H9 (cell line): ENCODE measurements at regions not wholly inside any gene's neighbourhood (a gene's known extent, or its start where the extent isn't known, plus 50 kb on each side); places are given as distances from the start of the nearest gene placed in this dataset.

Experiments
- DNase-seq: peaks from one replicate; pipeline ENCODE4 v3.0.0-alpha.2; 2017
- H2AFZ ChIP-seq: one replicate; pipeline ENCODE4 v1.6.1; 2013; ENCODE audit warnings: mild to moderate bottlenecking, low read length, control low read depth, moderate library complexity
- H2AK5ac ChIP-seq: 2 replicates; pipeline ENCODE4 v1.6.1; 2013; ENCODE audit warnings: low read length, control low read depth, mixed read lengths; ENCODE audit not compliant: insufficient read length
- H2BK120ac ChIP-seq: one replicate; pipeline ENCODE4 v1.6.1; 2013; ENCODE audit warnings: low read depth, mild to moderate bottlenecking, low read length, control low read depth, inconsistent platforms; ENCODE audit not compliant: poor library complexity, severe bottlenecking
- H2BK12ac ChIP-seq: 2 replicates; pipeline ENCODE4 v1.6.1; 2013; ENCODE audit warnings: low read length, control low read depth, mixed read lengths, low read depth; ENCODE audit not compliant: insufficient read length
- H2BK15ac ChIP-seq: 2 replicates; pipeline ENCODE4 v1.6.1; 2013; ENCODE audit warnings: low read depth, low read length, control low read depth
- H2BK20ac ChIP-seq: one replicate; pipeline ENCODE4 v1.6.1; 2013; ENCODE audit warnings: low read depth, mild to moderate bottlenecking, low read length, control low read depth, inconsistent platforms; ENCODE audit not compliant: poor library complexity, severe bottlenecking
- H2BK5ac ChIP-seq: 2 replicates; pipeline ENCODE4 v1.6.1; 2013; ENCODE audit warnings: low read length, control low read depth, mixed read lengths; ENCODE audit not compliant: insufficient read length
- H3K14ac ChIP-seq: 2 replicates; pipeline ENCODE4 v1.6.1; 2013; ENCODE audit warnings: low read length, control low read depth; ENCODE audit not compliant: insufficient read depth
- H3K18ac ChIP-seq: 2 replicates; pipeline ENCODE4 v1.6.1; 2013; ENCODE audit warnings: low read depth, mild to moderate bottlenecking, mixed read lengths, low read length, control low read depth; ENCODE audit not compliant: insufficient read length
- H3K23ac ChIP-seq: 2 replicates; pipeline ENCODE4 v1.6.1; 2013; ENCODE audit warnings: low read length, control low read depth, mixed read lengths, low read depth; ENCODE audit not compliant: insufficient read length
- H3K23me2 ChIP-seq: 2 replicates; pipeline ENCODE4 v1.6.1; 2013; ENCODE audit warnings: low read depth, mild to moderate bottlenecking, mixed read lengths, low read length, control low read depth; ENCODE audit not compliant: insufficient read length, poor library complexity, severe bottlenecking
- H3K27ac ChIP-seq: 2 replicates; pipeline ENCODE4 v1.5.1; 2013; ENCODE audit warnings: low read length, control low read depth, mixed read lengths, low read depth; ENCODE audit not compliant: insufficient read length
- H3K27me3 ChIP-seq: 2 replicates; pipeline ENCODE4 v1.6.1; 2013; ENCODE audit warnings: low read length, control low read depth, inconsistent platforms; ENCODE audit not compliant: insufficient read depth
- H3K4ac ChIP-seq: 2 replicates; pipeline ENCODE4 v1.6.1; 2013; ENCODE audit warnings: low read depth, mild to moderate bottlenecking, control low read depth, inconsistent platforms, low read length, moderate library complexity
- H3K4me1 ChIP-seq: 2 replicates; pipeline ENCODE4 v1.6.1; 2013; ENCODE audit warnings: low read length, control low read depth, inconsistent platforms; ENCODE audit not compliant: insufficient read depth
- H3K4me2 ChIP-seq: 2 replicates; pipeline ENCODE4 v1.6.1; 2013; ENCODE audit warnings: low read length, control low read depth, mixed read lengths; ENCODE audit not compliant: insufficient read length, insufficient read depth
- H3K56ac ChIP-seq: 2 replicates; pipeline ENCODE4 v1.6.1; 2013; ENCODE audit warnings: low read depth, mild to moderate bottlenecking, mixed read lengths, low read length, control low read depth; ENCODE audit not compliant: insufficient read length
- H3K79me1 ChIP-seq: 2 replicates; pipeline ENCODE4 v1.6.1; 2013; ENCODE audit warnings: low read depth, mild to moderate bottlenecking, moderate library complexity, low read length, control low read depth, inconsistent platforms; ENCODE audit not compliant: insufficient read depth, poor library complexity, severe bottlenecking
- H3K79me2 ChIP-seq: 2 replicates; pipeline ENCODE4 v1.6.1; 2013; ENCODE audit warnings: low read length, control low read depth, inconsistent platforms; ENCODE audit not compliant: insufficient read depth
- H3K9ac ChIP-seq: 2 replicates; pipeline ENCODE4 v1.6.1; 2013; ENCODE audit warnings: low read length, control low read depth, mixed read lengths; ENCODE audit not compliant: insufficient read length; ENCODE audit errors: extremely low read depth
- H3K9me3 ChIP-seq: one replicate; pipeline ENCODE4 v1.6.1; 2013; ENCODE audit warnings: low read depth, low read length, inconsistent platforms; ENCODE audit not compliant: control insufficient read depth
- H3T11ph ChIP-seq: one replicate; pipeline ENCODE4 v1.6.1; 2013; ENCODE audit warnings: mild to moderate bottlenecking, low read length, control low read depth, inconsistent platforms
- H4K20me1 ChIP-seq: one replicate; pipeline ENCODE4 v1.6.1; 2013; ENCODE audit not compliant: control insufficient read depth, insufficient read length, insufficient read depth
- H4K5ac ChIP-seq: 2 replicates; pipeline ENCODE4 v1.6.1; 2013; ENCODE audit warnings: low read depth, mild to moderate bottlenecking, mixed read lengths, low read length, control low read depth; ENCODE audit not compliant: insufficient read length
- H4K8ac ChIP-seq: replicated peaks from 2 replicates; pipeline ENCODE4 v1.6.1; 2013; ENCODE audit warnings: low read length, control low read depth, mixed read lengths, low read depth; ENCODE audit not compliant: insufficient read length
- H4K91ac ChIP-seq: 2 replicates; pipeline ENCODE4 v1.6.1; 2013; ENCODE audit warnings: low read depth, mild to moderate bottlenecking, moderate library complexity, mixed read lengths, low read length, control low read depth; ENCODE audit not compliant: insufficient read length
- H3K27ac Mint-ChIP-seq, 3 experiments: 2 replicates in 2 of 3; 3 replicates in 1 of 3; pipeline ENCODE4 v1.8.0; 2020 to 2021; ENCODE audit warnings: mixed read lengths in 3 of 3, mild to moderate bottlenecking in 1 of 3, moderate library complexity in 1 of 3
- H3K27me3 Mint-ChIP-seq: 2 replicates; pipeline ENCODE4 v1.8.0; 2021; ENCODE audit warnings: low read depth, mild to moderate bottlenecking, moderate library complexity, mixed read lengths
- H3K36me3 Mint-ChIP-seq, 3 experiments: 2 replicates in 2 of 3; 3 replicates in 1 of 3; pipeline ENCODE4 v1.8.0; 2020 to 2021; ENCODE audit warnings: low read depth in 3 of 3, mixed read lengths in 3 of 3; ENCODE audit not compliant: insufficient read depth in 1 of 3
- H3K4me1 Mint-ChIP-seq, 2 experiments: 2 replicates each; pipeline ENCODE4 v1.8.0; 2020; ENCODE audit warnings: mixed read lengths in 2 of 2
- H3K4me3 Mint-ChIP-seq, 2 experiments: 2 replicates in 1 of 2; 3 replicates in 1 of 2; pipeline ENCODE4 v1.8.0; 2020 to 2021; ENCODE audit warnings: mild to moderate bottlenecking in 2 of 2, mixed read lengths in 2 of 2, moderate library complexity in 1 of 2
- H3K9me3 Mint-ChIP-seq, 2 experiments: 2 replicates in 1 of 2; 3 replicates in 1 of 2; pipeline ENCODE4 v1.8.0; 2020; ENCODE audit warnings: mild to moderate bottlenecking in 2 of 2, mixed read lengths in 2 of 2, moderate library complexity in 1 of 2
- CTCF ChIP-seq: fragments of 200-600 bp; sonication (generic); conservative IDR thresholded peaks from 3 replicates; pipeline ENCODE4 v1.8.0; 2021; ENCODE audit warnings: antibody characterized with exemption, mild to moderate bottlenecking
- WGBS: extraction: QIAGEN DNeasy Blood & Tissue Kit; methylation state at CpG from one replicate; pipeline ENCODE4 v1.1.7; 2013; ENCODE audit warnings: missing lambda C conversion rate, low lambda C conversion rate, mixed read lengths; ENCODE audit not compliant: insufficient read length; ENCODE audit errors: extremely low coverage; 5-methylcytosine and 5-hydroxymethylcytosine counted together

- Histone ChIP-seq H4K5ac (no peak overlapping the region), H2BK15ac (no peak overlapping the region), H3K23me2 (no peaks in the 10 kb centered on the region), H2AK5ac (no peak overlapping the region), H2BK20ac (no peak overlapping the region), H3K9me3 (no peaks in the 10 kb centered on the region), H3K4me1 (no peaks in the 10 kb centered on the region), H2BK120ac (no peak overlapping the region), H3K4me2 (no peak overlapping the region), H3K4ac (no peak overlapping the region), H3K27ac (no peak overlapping the region), H3K18ac (no peak overlapping the region), H2AFZ (no peak overlapping the region), H4K91ac (no peak overlapping the region), H3K14ac (no peak overlapping the region), H4K20me1 (no peaks in the 10 kb centered on the region), H2BK12ac (no peak overlapping the region), H3T11ph (no peak overlapping the region), H3K79me2 (no peaks in the 10 kb centered on the region), H4K8ac (no peak overlapping the region), H3K79me1 (no peaks in the 10 kb centered on the region), H3K23ac (no peak overlapping the region), H2BK5ac (no peak overlapping the region), H3K56ac (no peak overlapping the region), H3K27me3 (no peaks in the 10 kb centered on the region), H3K9ac (no peak overlapping the region)
- WGBS, result no CpG with 5 or more reads among the region's 2 CpGs
- no peak for DNase-seq
- no peaks in the 10 kb centered on the region for H3K27me3 Mint-ChIP-seq
- no peak for TF ChIP-seq CTCF
- no peak overlapping the region for H3K27ac Mint-ChIP-seq
- no peaks in the 10 kb centered on the region; a peak in 1 of 7 replicates for H3K36me3 Mint-ChIP-seq
- no peaks in the 10 kb centered on the region for H3K4me1 Mint-ChIP-seq
- H3K9me3 Mint-ChIP-seq, result no peaks in the 10 kb centered on the region
- H3K4me3 Mint-ChIP-seq, result no peak overlapping the region
Measured at GRCh38 chr2:162914161-162914560, 75.6 kb upstream of the KCNH7 start.
